Uterus (tissue), 2 donors: ENCODE measurements at regions not wholly inside any gene's neighbourhood (a gene's known extent, or its start where the extent isn't known, plus 50 kb on each side); places are given as distances from the start of the nearest gene placed in this dataset.

ENCODE experiments used
- POLR2A ChIP-seq, 2 donors: fragments of 450-650 bp; IDR thresholded peaks; one replicate each; pipeline ENCODE4 v1.6.1; 2016; ENCODE audit warnings: antibody characterized with exemption in 2 of 2, mild to moderate bottlenecking in 1 of 2, moderate library complexity in 1 of 2
- TF ChIP-seq, protein P1 (sequence below), 4 experiments: fragments of 200-600 bp in 2 of 4; fragments of 450-650 bp in 2 of 4; sonication (generic) in 2 of 4; IDR thresholded peaks; one replicate each; pipeline ENCODE4 v1.5.1; 2016 to 2019; ENCODE audit warnings: antibody characterized with exemption in 4 of 4, mild to moderate bottlenecking in 2 of 4, moderate library complexity in 1 of 4

GRCh38 chr2:38217401-38218188 is 141.6 kb upstream of the CYP1B1 start:
- TF ChIP-seq, protein P1, sequence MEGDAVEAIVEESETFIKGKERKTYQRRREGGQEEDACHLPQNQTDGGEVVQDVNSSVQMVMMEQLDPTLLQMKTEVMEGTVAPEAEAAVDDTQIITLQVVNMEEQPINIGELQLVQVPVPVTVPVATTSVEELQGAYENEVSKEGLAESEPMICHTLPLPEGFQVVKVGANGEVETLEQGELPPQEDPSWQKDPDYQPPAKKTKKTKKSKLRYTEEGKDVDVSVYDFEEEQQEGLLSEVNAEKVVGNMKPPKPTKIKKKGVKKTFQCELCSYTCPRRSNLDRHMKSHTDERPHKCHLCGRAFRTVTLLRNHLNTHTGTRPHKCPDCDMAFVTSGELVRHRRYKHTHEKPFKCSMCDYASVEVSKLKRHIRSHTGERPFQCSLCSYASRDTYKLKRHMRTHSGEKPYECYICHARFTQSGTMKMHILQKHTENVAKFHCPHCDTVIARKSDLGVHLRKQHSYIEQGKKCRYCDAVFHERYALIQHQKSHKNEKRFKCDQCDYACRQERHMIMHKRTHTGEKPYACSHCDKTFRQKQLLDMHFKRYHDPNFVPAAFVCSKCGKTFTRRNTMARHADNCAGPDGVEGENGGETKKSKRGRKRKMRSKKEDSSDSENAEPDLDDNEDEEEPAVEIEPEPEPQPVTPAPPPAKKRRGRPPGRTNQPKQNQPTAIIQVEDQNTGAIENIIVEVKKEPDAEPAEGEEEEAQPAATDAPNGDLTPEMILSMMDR (IDR thresholded peaks at IDR 0.05), result no peak
- TF ChIP-seq POLR2A (IDR thresholded peaks at IDR 0.05), result no peak
